ENCODE measurements at regions not wholly inside any gene's neighbourhood (a gene's known extent, or its start where the extent isn't known, plus 50 kb on each side); places are given as distances from the start of the nearest gene placed in this dataset.

GRCh38 chr7:115574681-115575291 lies 455.8 kb downstream of the TFEC start:
- TF ChIP-seq POLR2AphosphoS5 (IDR thresholded peaks at IDR 0.05; ENCODE audit: low read length) (no peak), JUNB (IDR thresholded peaks at IDR 0.05) (no peak), NFXL1 (IDR thresholded peaks at IDR 0.05; ENCODE audit: borderline replicate concordance) (no peak), E2F8 (IDR thresholded peaks at IDR 0.05; ENCODE audit: low read depth, partially characterized antibody) (no peak)
